Lower lobe of right lung (tissue), 2 donors: ENCODE measurements at regions not wholly inside any gene's neighbourhood (a gene's known extent, or its start where the extent isn't known, plus 50 kb on each side); places are given as distances from the start of the nearest gene placed in this dataset.
"Not testable (repeated sequence)": the region's sequence is repeated elsewhere in the genome, so short reads cannot be mapped to it uniquely, and the experiment has no call there.

ENCODE experiments used
- ATAC-seq, 2 donors: fragments of 200-7000 bp; cut with Tn5 transposase; one replicate each; pipeline ENCODE4 v1.9.1; 2020 to 2022; ENCODE audit warnings: mild to moderate bottlenecking in 2 of 2, moderate library complexity in 2 of 2
- DNase-seq: peaks from one replicate; pipeline ENCODE4 v3.0.0-alpha.2; 2020
- H3K27ac ChIP-seq: fragments of 200-600 bp; one replicate; pipeline ENCODE4 v1.8.0; 2022
- H3K27me3 ChIP-seq: fragments of 200-600 bp; one replicate; pipeline ENCODE4 v1.8.0; 2022; ENCODE audit warnings: low read depth
- H3K36me3 ChIP-seq: fragments of 200-600 bp; one replicate; pipeline ENCODE4 v1.8.0; 2022; ENCODE audit warnings: mild to moderate bottlenecking
- H3K4me1 ChIP-seq: fragments of 200-600 bp; one replicate; pipeline ENCODE4 v1.8.0; 2022
- H3K4me3 ChIP-seq: fragments of 200-600 bp; one replicate; pipeline ENCODE4 v1.8.0; 2022; ENCODE audit warnings: mild to moderate bottlenecking
- H3K9me3 ChIP-seq: fragments of 200-600 bp; one replicate; pipeline ENCODE4 v1.8.0; 2022
- CTCF ChIP-seq: fragments of 200-600 bp; IDR thresholded peaks from one replicate; pipeline ENCODE4 v1.8.0; 2022; ENCODE audit warnings: antibody characterized with exemption, mild to moderate bottlenecking
- intact Hi-C: fragments of 100-400 bp; cut with DNase I; formaldehyde crosslinking; loops from one replicate; pipeline ENCODE4 v1.11.0; 2022
- donor health status: DM: no; HTN: yes; CAD: no; lungs with severe emphysema.

DNA sequence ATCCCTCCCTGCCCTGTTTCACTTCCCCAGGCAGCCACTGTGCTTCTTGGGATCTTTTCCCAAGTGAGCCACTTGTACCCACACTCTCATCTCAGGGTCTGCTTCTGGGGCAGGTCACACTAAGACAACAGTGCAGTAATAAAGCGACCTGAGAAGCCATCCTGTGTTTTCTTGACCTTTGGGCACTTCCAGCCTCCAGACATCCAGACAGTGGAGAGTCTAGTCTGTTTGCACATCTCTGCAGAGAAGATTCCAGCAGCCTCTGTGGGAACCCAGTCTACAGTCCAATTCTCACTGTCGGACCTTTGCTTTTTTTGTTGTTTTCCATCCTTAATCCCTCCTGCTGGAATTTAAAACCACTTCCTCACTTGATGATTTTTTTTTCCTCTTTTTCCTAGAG lies 50.3 kb upstream of the ATP6AP2 start:
- Histone ChIP-seq H3K27me3 (no peaks in the 10 kb centered on the region), H3K4me3 (no peak overlapping the region), H3K4me1 (no peaks in the 10 kb centered on the region), H3K27ac (no peak overlapping the region), H3K9me3 (no peaks in the 10 kb centered on the region), H3K36me3 (no peaks in the 10 kb centered on the region)
- TF ChIP-seq CTCF: no peak
- intact Hi-C loops: no loop called here
- ATAC-seq (no peak), DNase-seq (no peak)

DNA sequence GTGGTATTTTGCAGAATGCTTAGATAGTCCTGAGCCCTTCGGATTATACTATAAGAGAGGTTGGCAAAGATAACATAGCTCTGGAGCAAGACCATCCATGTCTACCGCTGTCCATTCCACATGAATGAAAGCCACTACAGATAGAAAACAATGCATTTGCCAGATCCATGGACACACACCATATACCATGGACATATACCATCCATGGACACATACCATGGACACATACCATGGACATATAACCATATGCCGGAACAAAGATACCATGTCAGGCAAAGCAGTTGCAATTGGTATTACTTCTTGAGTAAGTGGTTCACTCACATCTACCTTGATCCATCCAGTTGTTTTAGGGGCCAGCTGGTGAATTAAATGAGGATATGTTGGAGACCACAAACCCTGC lies 53.2 kb upstream of the ATP6AP2 start:
- TF ChIP-seq CTCF: no peak
- no peaks in the 10 kb centered on the region for H3K27me3 ChIP-seq

GRCh38 chrX:40526412-40526811 lies 54.4 kb upstream of the ATP6AP2 start:
- ATAC-seq (no peak), DNase-seq (no peak)

More for the DNA sequence above, 53.2 kb upstream of the ATP6AP2 start:
- intact Hi-C loops: no loop called here
- H3K27ac ChIP-seq: no peak overlapping the region
- H3K4me1 ChIP-seq: no peaks in the 10 kb centered on the region
- no peaks in the 10 kb centered on the region for H3K36me3 ChIP-seq
- DNase-seq (no peak), ATAC-seq (no peak)
- no peak overlapping the region for H3K4me3 ChIP-seq
- no peaks in the 10 kb centered on the region for H3K9me3 ChIP-seq

DNA sequence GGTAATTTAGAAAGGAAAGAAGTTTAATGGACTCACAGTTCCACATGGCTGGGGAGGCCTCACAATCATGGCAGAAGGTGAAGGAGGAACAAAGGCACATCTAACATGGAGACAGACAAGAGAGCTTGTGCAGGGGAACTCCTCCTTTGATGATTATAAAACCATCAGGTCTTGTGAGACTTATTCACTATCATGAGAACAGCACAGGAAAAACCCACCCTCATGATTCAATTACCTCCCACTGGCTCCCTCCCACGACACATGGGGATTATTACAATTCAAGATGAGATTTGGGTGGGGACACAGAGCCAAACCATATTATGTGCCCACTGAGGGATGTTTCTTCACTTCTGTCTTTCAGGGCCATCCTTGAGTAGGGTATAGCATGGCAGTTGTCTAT lies 54.9 kb upstream of the ATP6AP2 start:
- H3K27me3 ChIP-seq, H3K9me3 ChIP-seq, DNase-seq, H3K27ac ChIP-seq, intact Hi-C loops, H3K36me3 ChIP-seq, ATAC-seq, H3K4me3 ChIP-seq, H3K4me1 ChIP-seq: not testable (repeated sequence)

More at GRCh38 chrX:40526412-40526811, 54.4 kb upstream of the ATP6AP2 start:
- H3K27me3 ChIP-seq: no peaks in the 10 kb centered on the region
- no peaks in the 10 kb centered on the region for H3K4me1 ChIP-seq
- no peaks in the 10 kb centered on the region for H3K9me3 ChIP-seq
- H3K27ac ChIP-seq: no peak overlapping the region
- H3K4me3 ChIP-seq: no peak overlapping the region
- no peaks in the 10 kb centered on the region for H3K36me3 ChIP-seq
- intact Hi-C loops: no loop called here
- no peak for TF ChIP-seq CTCF

- Histone ChIP-seq H3K27me3 (no peaks in the 10 kb centered on the region), H3K36me3 (no peaks in the 10 kb centered on the region), H3K27ac (no peak overlapping the region), H3K9me3 (no peaks in the 10 kb centered on the region), H3K4me1 (no peaks in the 10 kb centered on the region), H3K4me3 (no peak overlapping the region)
- no peak for TF ChIP-seq CTCF
- no peak for DNase-seq
- no peak for ATAC-seq
- intact Hi-C loops: no loop called here
Measured at GRCh38 chrX:40524423-40524822, 56.3 kb upstream of the ATP6AP2 start.

DNA sequence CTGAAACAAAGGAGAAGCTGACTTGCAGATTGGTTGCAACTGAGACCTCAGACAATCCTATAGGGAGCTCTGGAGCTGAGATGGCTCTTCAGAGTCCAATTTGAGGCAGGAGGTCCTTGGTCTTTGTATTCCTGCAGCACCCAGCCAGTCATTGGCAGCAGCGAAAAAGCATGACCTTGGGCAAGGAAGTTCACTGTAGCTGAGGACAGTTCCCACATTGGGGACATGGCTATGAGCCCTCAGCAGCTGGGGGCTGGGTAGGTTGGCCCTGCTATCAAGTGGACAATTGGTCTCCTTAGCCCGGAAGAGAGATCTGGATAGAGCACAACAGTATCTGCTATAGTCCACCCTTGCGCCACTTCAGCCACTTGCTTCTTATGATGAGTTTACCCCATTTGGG lies 56.9 kb upstream of the ATP6AP2 start:
- ATAC-seq: no peak
- Histone ChIP-seq H3K9me3 (no peaks in the 10 kb centered on the region), H3K27ac (no peak overlapping the region), H3K36me3 (no peaks in the 10 kb centered on the region), H3K4me1 (no peaks in the 10 kb centered on the region), H3K27me3 (no peaks in the 10 kb centered on the region), H3K4me3 (no peak overlapping the region)
- DNase-seq: no peak
- intact Hi-C loops: no loop called here
- no peak for TF ChIP-seq CTCF
